SK-N-SH treated with all-trans-retinoic acid at 6 μM for 48 hours (cell line): ENCODE measurements at regions not wholly inside any gene's neighbourhood (a gene's known extent, or its start where the extent isn't known, plus 50 kb on each side); places are given as distances from the start of the nearest gene placed in this dataset.

Experiments used
- CSDC2 ChIP-seq: fragments of 250-450 bp; sonication (Bioruptor Pico); IDR thresholded peaks from 2 replicates; pipeline ENCODE4 v1.5.0; 2020; ENCODE audit warnings: mild to moderate bottlenecking, moderate library complexity
- ESRRG ChIP-seq: fragments of 250-450 bp; sonication (Bioruptor Pico); IDR thresholded peaks from 2 replicates; pipeline ENCODE4 v1.6.1; 2021; ENCODE audit warnings: mild to moderate bottlenecking

- TF ChIP-seq CSDC2 (CRISPR knock-in tag) (no peak), ESRRG (CRISPR knock-in tag) (no peak)
Measured at GRCh38 chr1:56377431-56377830, 201.9 kb downstream of the PLPP3 start.
